HCT116 (cell line): ENCODE measurements at regions not wholly inside any gene's neighbourhood (a gene's known extent, or its start where the extent isn't known, plus 50 kb on each side); places are given as distances from the start of the nearest gene placed in this dataset.

Experiments
- ATAC-seq: fragments of 200-7000 bp; cut with Tn5 transposase; 2 replicates; pipeline ENCODE4 v1.9.1; 2020; ENCODE audit warnings: mild to moderate bottlenecking, moderate library complexity
- BruUV-seq: library from RNA; stranded (reverse); fragments of 400-500 nt; replicated peaks from 2 replicates; lab custom pipeline; 2021; lab: Mats Ljungman, UMichigan
- CTCF ChIA-PET: fragments of 300-600 bp; sonication (Branson Sonifier 250); formaldehyde crosslinking; loops from one replicate; lab custom pipeline; 2021; ENCODE audit warnings: antibody characterized with exemption; lab: Charles Lee
- POLR2A ChIA-PET: fragments of 300-600, 350-600 bp; sonication (Branson Sonifier 250); formaldehyde crosslinking; loops from one replicate; lab custom pipeline; 2021; ENCODE audit warnings: antibody characterized with exemption; lab: Charles Lee
- RAD21 ChIA-PET, 2 experiments: fragments of 300-600 bp; sonication (Branson Sonifier 250); formaldehyde crosslinking; loops; one replicate each; lab custom pipeline; 2023; ENCODE audit warnings: low total read pairs in 2 of 2; ENCODE audit not compliant: uncharacterized antibody in 2 of 2, unreplicated experiment in 2 of 2, low non-redundant PET in 1 of 2; lab: Charles Lee
- DNase-seq: peaks from one replicate; pipeline ENCODE4 v3.0.0-alpha.2; 2010; ENCODE audit warnings: low read depth, low spot score
- H2AFZ ChIP-seq: fragments of 200-600 bp; shearing (Covaris generic), sonication (generic); 2 replicates; pipeline ENCODE4 v1.6.1; 2017; ENCODE audit warnings: low read depth, mixed run types, mixed read lengths, antibody characterized with exemption, low read length; ENCODE audit not compliant: poor library complexity, severe bottlenecking
- H3K27ac ChIP-seq: 2 replicates; pipeline ENCODE4 v1.5.1; 2012; ENCODE audit warnings: low read depth, low read length
- H3K27me3 ChIP-seq: fragments of 200-600 bp; sonication (generic); 2 replicates; pipeline ENCODE4 v1.6.1; 2016; ENCODE audit warnings: mixed run types, low read length, mixed read lengths; ENCODE audit not compliant: insufficient read depth
- H3K36me3 ChIP-seq, 2 experiments: fragments of 200-500 bp in 1 of 2; fragments of 200-600 bp in 1 of 2; sonication (Bioruptor generic) in 1 of 2; sonication (generic) in 1 of 2; 2 replicates each; pipeline versions ENCODE4 v1.5.1 to v1.6.1; 2014 to 2016; ENCODE audit warnings: low read length in 2 of 2, inconsistent platforms in 1 of 2, mixed read lengths in 1 of 2, mixed run types in 1 of 2; ENCODE audit not compliant: insufficient read depth in 2 of 2, control insufficient read depth in 1 of 2
- H3K4me1 ChIP-seq, 2 experiments: fragments of 200-600 bp in 1 of 2; sonication (generic) in 1 of 2; 2 replicates each; pipeline versions ENCODE4 v1.5.1 to v1.6.1; 2012 to 2017; ENCODE audit warnings: low read length in 2 of 2, inconsistent platforms in 1 of 2, mild to moderate bottlenecking in 1 of 2, mixed read lengths in 1 of 2, mixed run types in 1 of 2, moderate library complexity in 1 of 2; ENCODE audit not compliant: insufficient read depth in 2 of 2, control insufficient read depth in 1 of 2
- H3K4me2 ChIP-seq: fragments of 200-600 bp; sonication (generic); 2 replicates; pipeline ENCODE4 v1.6.1; 2017; ENCODE audit warnings: mixed run types, low read length, mixed read lengths
- H3K4me3 ChIP-seq, 2 experiments: fragments of 200-600 bp in 1 of 2; sonication (generic) in 1 of 2; replicated peaks in 1 of 2; 2 replicates each; pipeline ENCODE4 v1.5.1; 2011 to 2016; ENCODE audit warnings: low read length in 2 of 2, control low read depth in 1 of 2, low read depth in 1 of 2, mild to moderate bottlenecking in 1 of 2, mixed read lengths in 1 of 2, mixed run types in 1 of 2
- H3K79me2 ChIP-seq: fragments of 200-600 bp; sonication (generic); 2 replicates; pipeline ENCODE4 v1.6.1; 2017; ENCODE audit warnings: mild to moderate bottlenecking, mixed run types, low read length, moderate library complexity, mixed read lengths; ENCODE audit not compliant: insufficient read depth
- H3K9ac ChIP-seq: fragments of 200-600 bp; sonication (generic); 2 replicates; pipeline ENCODE4 v1.6.1; 2016; ENCODE audit warnings: low read length, mixed read lengths
- H3K9me2 ChIP-seq: fragments of 200-600 bp; sonication (generic), shearing (Covaris generic); 2 replicates; pipeline ENCODE4 v1.6.1; 2017; ENCODE audit warnings: mixed run types, mild to moderate bottlenecking, moderate library complexity; ENCODE audit not compliant: insufficient read depth
- H3K9me3 ChIP-seq, 2 experiments: fragments of 200-500 bp in 1 of 2; fragments of 200-600 bp in 1 of 2; sonication (Bioruptor generic) in 1 of 2; sonication (generic) in 1 of 2; 2 replicates each; pipeline ENCODE4 v1.6.1; 2014 to 2017; ENCODE audit warnings: low read length in 2 of 2, mixed read lengths in 2 of 2, inconsistent platforms in 1 of 2, low read depth in 1 of 2, mild to moderate bottlenecking in 1 of 2, mixed run types in 1 of 2, moderate library complexity in 1 of 2; ENCODE audit not compliant: control insufficient read depth in 1 of 2, insufficient read depth in 1 of 2
- H4K20me1 ChIP-seq: fragments of 200-600 bp; sonication (generic), shearing (Covaris generic); 2 replicates; pipeline ENCODE4 v1.6.1; 2017; ENCODE audit warnings: mixed run types, mild to moderate bottlenecking, moderate library complexity; ENCODE audit not compliant: insufficient read depth
- EGR1 ChIP-seq: IDR thresholded peaks from 2 replicates; pipeline ENCODE4 v1.6.1; 2012; ENCODE audit warnings: low read depth
- EZH2phosphoT487 ChIP-seq: fragments of 200-600 bp; IDR thresholded peaks from 2 replicates; pipeline ENCODE4 v1.6.1; 2018; ENCODE audit warnings: antibody characterized with exemption, borderline replicate concordance
- JUND ChIP-seq: IDR thresholded peaks from 2 replicates; pipeline ENCODE4 v1.6.1; 2012
- SP1 ChIP-seq: IDR thresholded peaks from 2 replicates; pipeline ENCODE4 v1.6.1; 2012; ENCODE audit warnings: low read depth
- SRF ChIP-seq: IDR thresholded peaks from 2 replicates; pipeline ENCODE4 v1.6.1; 2012; ENCODE audit warnings: low read depth
- intact Hi-C: fragments of 100-400 bp; cut with micrococcal nuclease; formaldehyde crosslinking; loops from 2 replicates; pipeline ENCODE4 v1.10.0; 2022
- TF ChIP-seq, protein P1 (sequence below): IDR thresholded peaks from 2 replicates; pipeline ENCODE4 v1.6.1; 2011; ENCODE audit warnings: mild to moderate bottlenecking, low read length, moderate library complexity; ENCODE audit not compliant: insufficient replicate concordance; ENCODE audit errors: extremely low read depth
- TF ChIP-seq, protein P2 (sequence below): IDR thresholded peaks from 2 replicates; pipeline ENCODE4 v1.6.1; 2012
- TF ChIP-seq, protein P3 (sequence below): IDR thresholded peaks from 2 replicates; pipeline ENCODE4 v1.6.1; 2012

DNA sequence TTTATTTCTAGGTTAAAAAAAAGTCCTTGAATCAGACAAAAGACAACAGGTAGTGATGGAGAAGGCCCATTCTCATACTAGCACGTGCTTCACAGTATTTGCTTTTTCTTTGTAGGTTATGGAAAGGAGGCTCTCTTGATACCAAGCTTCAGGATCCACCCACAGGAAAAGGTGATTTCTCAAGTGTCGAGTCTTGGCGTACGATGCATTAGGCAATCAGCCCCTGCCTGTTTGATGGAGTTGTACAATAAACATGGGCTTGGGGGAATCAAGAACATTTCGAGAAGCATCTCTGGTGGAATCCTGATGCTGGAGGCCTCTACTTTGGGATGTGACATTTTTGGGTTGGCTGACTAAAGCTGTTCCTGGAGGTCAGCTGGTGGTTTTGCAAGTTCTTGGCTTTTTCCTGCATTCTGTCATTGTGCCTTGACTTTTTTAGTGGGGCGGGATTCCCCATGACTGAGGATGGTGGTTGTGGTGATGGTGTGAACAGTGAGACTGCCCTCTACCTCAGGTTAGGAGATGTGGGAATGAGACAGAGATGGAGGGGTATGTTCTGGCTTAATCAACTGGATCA is 231.5 kb upstream of the SPRED2 start:
- no TSS peak for BruUV-seq
- Histone ChIP-seq H3K9ac (no peak overlapping the region), H3K27me3 (no peaks in the 10 kb centered on the region), H3K4me3 (no peak overlapping the region), H3K79me2 (no peaks in the 10 kb centered on the region), H3K4me1 (peaks cover 3 to 20% of the 10 kb centered on the region in 2 experiments), H3K36me3 (no peaks in the 10 kb centered on the region), H4K20me1 (no peaks in the 10 kb centered on the region), H3K4me2 (no peak overlapping the region), H3K27ac (no peak overlapping the region)
- ATAC-seq (no peak), DNase-seq (no peak)
- RAD21 ChIA-PET, result no interaction called here
- intact Hi-C loops, result no loop called here
- POLR2A ChIA-PET, result no interaction called here
- CTCF ChIA-PET, result no interaction called here
- TF ChIP-seq, protein P1, sequence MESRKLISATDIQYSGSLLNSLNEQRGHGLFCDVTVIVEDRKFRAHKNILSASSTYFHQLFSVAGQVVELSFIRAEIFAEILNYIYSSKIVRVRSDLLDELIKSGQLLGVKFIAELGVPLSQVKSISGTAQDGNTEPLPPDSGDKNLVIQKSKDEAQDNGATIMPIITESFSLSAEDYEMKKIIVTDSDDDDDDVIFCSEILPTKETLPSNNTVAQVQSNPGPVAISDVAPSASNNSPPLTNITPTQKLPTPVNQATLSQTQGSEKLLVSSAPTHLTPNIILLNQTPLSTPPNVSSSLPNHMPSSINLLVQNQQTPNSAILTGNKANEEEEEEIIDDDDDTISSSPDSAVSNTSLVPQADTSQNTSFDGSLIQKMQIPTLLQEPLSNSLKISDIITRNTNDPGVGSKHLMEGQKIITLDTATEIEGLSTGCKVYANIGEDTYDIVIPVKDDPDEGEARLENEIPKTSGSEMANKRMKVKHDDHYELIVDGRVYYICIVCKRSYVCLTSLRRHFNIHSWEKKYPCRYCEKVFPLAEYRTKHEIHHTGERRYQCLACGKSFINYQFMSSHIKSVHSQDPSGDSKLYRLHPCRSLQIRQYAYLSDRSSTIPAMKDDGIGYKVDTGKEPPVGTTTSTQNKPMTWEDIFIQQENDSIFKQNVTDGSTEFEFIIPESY, result no peak
- TF ChIP-seq, protein P2, sequence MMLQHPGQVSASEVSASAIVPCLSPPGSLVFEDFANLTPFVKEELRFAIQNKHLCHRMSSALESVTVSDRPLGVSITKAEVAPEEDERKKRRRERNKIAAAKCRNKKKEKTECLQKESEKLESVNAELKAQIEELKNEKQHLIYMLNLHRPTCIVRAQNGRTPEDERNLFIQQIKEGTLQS, result no peak
- TF ChIP-seq, protein P3, sequence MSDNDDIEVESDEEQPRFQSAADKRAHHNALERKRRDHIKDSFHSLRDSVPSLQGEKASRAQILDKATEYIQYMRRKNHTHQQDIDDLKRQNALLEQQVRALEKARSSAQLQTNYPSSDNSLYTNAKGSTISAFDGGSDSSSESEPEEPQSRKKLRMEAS, result no peak
- TF ChIP-seq EGR1 (no peak), SRF (no peak), SP1 (no peak), JUND (no peak), EZH2phosphoT487 (no peak)
- TF ChIP-seq, all 23 proteins: peak for 0
- peaks cover 0 to 9% of the 10 kb centered on the region in 2 experiments; a peak in 2 of 4 replicates for H3K9me3 ChIP-seq
- no peaks in the 10 kb centered on the region for H3K9me2 ChIP-seq
- H2AFZ ChIP-seq, result no peak overlapping the region
